ENCODE measurements at regions not wholly inside any gene's neighbourhood (a gene's known extent, or its start where the extent isn't known, plus 50 kb on each side); places are given as distances from the start of the nearest gene placed in this dataset.

- DNase-seq (ENCODE audit: low spot score) = no peak
- Histone ChIP-seq H3K4me3 (no peak overlapping the region), H3K9me3 (no peaks in the 10 kb centered on the region), H3K27ac (no peak overlapping the region), H3K4me1 (ENCODE audit: control insufficient read depth in 1 of 2, low read depth in 2 of 2) (peaks cover 0 to 10% of the 10 kb centered on the region in 2 donors), H3K36me3 (no peaks in the 10 kb centered on the region), H3K27me3 (replicated peaks; ENCODE audit: insufficient read depth) (no peaks in the 10 kb centered on the region)
- no peak for TF ChIP-seq CTCF (IDR thresholded peaks at IDR 0.05)
- ATAC-seq (ENCODE audit: insufficient number of reproducible peaks, low FRiP score, low read depth) = no peak
These were observed 145.2 kb downstream of the MTRR start for GRCh38 chr5:8013948-8014710.

GRCh38 chr5:8019719-8020218 lies 150.8 kb downstream of the MTRR start:
- Histone ChIP-seq H3K27ac (no peak overlapping the region), H3K27me3 (replicated peaks; ENCODE audit: insufficient read depth) (no peaks in the 10 kb centered on the region), H3K4me3 (no peak overlapping the region), H3K4me1 (ENCODE audit: control insufficient read depth in 1 of 2, low read depth in 2 of 2) (no peaks in the 10 kb centered on the region), H3K36me3 (no peaks in the 10 kb centered on the region), H3K9me3 (no peaks in the 10 kb centered on the region)
- DNase-seq (ENCODE audit: low spot score) = no peak
- no peak for TF ChIP-seq CTCF (IDR thresholded peaks at IDR 0.05)
- no peak for ATAC-seq (ENCODE audit: insufficient number of reproducible peaks, low FRiP score, low read depth)

- no peak overlapping the region for H3K27ac ChIP-seq
- no peaks in the 10 kb centered on the region for H3K9me3 ChIP-seq
- H3K4me1 ChIP-seq (ENCODE audit: control insufficient read depth in 1 of 2, low read depth in 2 of 2) = no peaks in the 10 kb centered on the region
- H3K27me3 ChIP-seq (replicated peaks; ENCODE audit: insufficient read depth) = no peaks in the 10 kb centered on the region
- H3K36me3 ChIP-seq = no peaks in the 10 kb centered on the region
- ATAC-seq (ENCODE audit: insufficient number of reproducible peaks, low FRiP score, low read depth) (no peak), DNase-seq (ENCODE audit: low spot score) (no peak)
- H3K4me3 ChIP-seq = no peak overlapping the region
- TF ChIP-seq CTCF (IDR thresholded peaks at IDR 0.05) = no peak
These were observed 152.0 kb downstream of the MTRR start for GRCh38 chr5:8020861-8021514.

- Histone ChIP-seq H3K4me3 (no peak overlapping the region), H3K27ac (no peak overlapping the region), H3K27me3 (replicated peaks; ENCODE audit: insufficient read depth) (no peaks in the 10 kb centered on the region), H3K4me1 (ENCODE audit: control insufficient read depth in 1 of 2, low read depth in 2 of 2) (no peaks in the 10 kb centered on the region), H3K9me3 (no peaks in the 10 kb centered on the region), H3K36me3 (no peaks in the 10 kb centered on the region)
- no peak for DNase-seq (ENCODE audit: low spot score)
- TF ChIP-seq CTCF (IDR thresholded peaks at IDR 0.05) = no peak
- ATAC-seq (ENCODE audit: insufficient number of reproducible peaks, low FRiP score, low read depth) = no peak
These were observed 159.3 kb downstream of the MTRR start for GRCh38 chr5:8028243-8028642.

GRCh38 chr5:8033261-8033660 lies 164.3 kb downstream of the MTRR start:
- no peaks in the 10 kb centered on the region for H3K9me3 ChIP-seq
- ATAC-seq (ENCODE audit: insufficient number of reproducible peaks, low FRiP score, low read depth) = no peak
- no peak for TF ChIP-seq CTCF (IDR thresholded peaks at IDR 0.05)

More at GRCh38 chr5:8033261-8033660, 164.3 kb downstream of the MTRR start:
- H3K27ac ChIP-seq = no peak overlapping the region
- no peak for DNase-seq (ENCODE audit: low spot score)
- H3K4me1 ChIP-seq (ENCODE audit: control insufficient read depth in 1 of 2, low read depth in 2 of 2) = no peaks in the 10 kb centered on the region
- no peak overlapping the region for H3K4me3 ChIP-seq
- H3K36me3 ChIP-seq = no peaks in the 10 kb centered on the region
- no peaks in the 10 kb centered on the region for H3K27me3 ChIP-seq (replicated peaks; ENCODE audit: insufficient read depth)

Measured in thoracic aorta (tissue), 2 donors.